GM12891 (cell line): ENCODE measurements at regions not wholly inside any gene's neighbourhood (a gene's known extent, or its start where the extent isn't known, plus 50 kb on each side); places are given as distances from the start of the nearest gene placed in this dataset.
"Not testable (repeated sequence)": the region's sequence is repeated elsewhere in the genome, so short reads cannot be mapped to it uniquely, and the experiment has no call there.

Source experiments
- DNase-seq: peaks from one replicate; pipeline ENCODE4 v3.0.0; 2011; ENCODE audit warnings: low spot score; ENCODE audit not compliant: insufficient read length
- FAIRE-seq: peaks from 2 replicates; lab custom pipeline; 2011; peaks lifted over from hg19 to GRCh38; lab: Jason Lieb, UNC
- PAX5 ChIP-seq: IDR thresholded peaks from 2 replicates; pipeline ENCODE4 v1.6.1; 2011; ENCODE audit warnings: low read length, moderate library complexity, mild to moderate bottlenecking; ENCODE audit not compliant: insufficient read depth, severe bottlenecking
- POLR2A ChIP-seq: IDR thresholded peaks from 2 replicates; pipeline ENCODE4 v1.6.1; 2011; ENCODE audit warnings: low read depth, low read length, control low read depth
- POLR2AphosphoS5 ChIP-seq: IDR thresholded peaks from 2 replicates; pipeline ENCODE4 v1.6.1; 2011; ENCODE audit warnings: low read depth, low read length, control low read depth
- POU2F2 ChIP-seq: IDR thresholded peaks from 2 replicates; pipeline ENCODE4 v1.6.1; 2011; ENCODE audit warnings: low read depth, mild to moderate bottlenecking, control low read depth, low read length, moderate library complexity
- SPI1 ChIP-seq: IDR thresholded peaks from 2 replicates; pipeline ENCODE4 v1.6.1; 2011; ENCODE audit warnings: low read depth, low read length, control low read depth
- TAF1 ChIP-seq: IDR thresholded peaks from 2 replicates; pipeline ENCODE4 v1.6.1; 2011; ENCODE audit warnings: low read depth, low read length, control low read depth

DNA sequence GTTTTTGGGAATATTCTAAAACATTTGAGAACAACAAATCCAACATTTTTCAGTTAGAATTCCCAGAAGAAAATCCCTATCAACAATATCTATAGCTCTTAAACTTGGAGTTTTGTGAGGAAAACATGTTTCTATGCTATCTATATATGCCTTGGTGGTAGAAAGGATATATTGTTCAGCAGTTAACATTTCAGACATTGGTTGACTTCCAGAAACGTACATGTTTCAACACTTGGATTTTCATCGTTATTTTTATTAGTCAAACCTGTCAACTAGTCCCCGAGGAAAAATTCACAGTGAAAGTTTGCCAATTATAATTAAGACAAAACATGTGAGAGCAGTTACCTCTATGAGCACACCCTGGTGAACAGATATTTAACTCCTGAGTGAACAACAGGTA is 541.8 kb upstream of the CHD1 start:
- not testable (repeated sequence) for DNase-seq
- peak; percentile 5 for FAIRE-seq

DNA sequence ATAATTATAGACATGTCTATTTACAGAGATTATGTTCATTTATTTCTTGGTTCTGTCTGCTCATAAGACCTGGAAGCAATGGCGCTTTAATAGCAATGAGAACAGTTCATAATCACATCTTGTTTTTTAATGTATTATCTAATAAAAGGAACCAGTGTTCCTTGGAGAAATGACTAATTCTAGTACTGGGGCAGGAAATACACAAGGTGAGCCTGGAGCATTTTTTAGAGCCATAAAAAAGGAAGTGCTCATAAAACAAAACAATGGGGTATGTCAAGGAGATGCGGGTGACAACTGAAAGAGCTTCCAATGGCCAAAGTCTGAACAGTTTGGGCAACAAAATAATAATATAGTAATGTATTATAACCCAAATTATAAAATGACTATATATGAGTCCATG is 531.9 kb upstream of the CHD1 start:
- no peak for DNase-seq
- FAIRE-seq, result no peak
- no peak for TF ChIP-seq TAF1
- no peak for TF ChIP-seq PAX5
- no peak for TF ChIP-seq POLR2A

DNA sequence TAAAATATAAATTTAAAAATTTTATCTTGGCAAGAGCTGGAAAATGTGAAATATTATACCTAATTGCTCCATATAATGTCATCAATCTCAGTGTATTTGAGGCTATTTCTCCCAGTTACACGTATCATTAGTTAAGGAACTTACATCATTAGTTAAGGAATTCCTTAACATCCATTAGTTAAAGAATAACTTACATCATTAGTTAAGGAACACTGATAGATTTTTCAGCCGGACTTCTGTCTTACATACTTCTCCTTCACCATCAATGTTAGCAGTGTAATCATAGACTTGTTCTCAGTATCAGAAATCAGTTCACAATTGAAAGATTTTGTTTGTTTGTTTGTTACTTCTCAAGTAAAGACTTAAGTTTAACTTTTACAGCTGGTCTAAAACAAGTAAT is 524.4 kb upstream of the CHD1 start:
- TF ChIP-seq POLR2AphosphoS5, result no peak
- TF ChIP-seq PAX5, result no peak
- TF ChIP-seq SPI1, result no peak
- TF ChIP-seq POU2F2, result no peak
- no peak for TF ChIP-seq POLR2A
- TF ChIP-seq TAF1, result no peak
- DNase-seq (no peak), FAIRE-seq (no peak)

DNA sequence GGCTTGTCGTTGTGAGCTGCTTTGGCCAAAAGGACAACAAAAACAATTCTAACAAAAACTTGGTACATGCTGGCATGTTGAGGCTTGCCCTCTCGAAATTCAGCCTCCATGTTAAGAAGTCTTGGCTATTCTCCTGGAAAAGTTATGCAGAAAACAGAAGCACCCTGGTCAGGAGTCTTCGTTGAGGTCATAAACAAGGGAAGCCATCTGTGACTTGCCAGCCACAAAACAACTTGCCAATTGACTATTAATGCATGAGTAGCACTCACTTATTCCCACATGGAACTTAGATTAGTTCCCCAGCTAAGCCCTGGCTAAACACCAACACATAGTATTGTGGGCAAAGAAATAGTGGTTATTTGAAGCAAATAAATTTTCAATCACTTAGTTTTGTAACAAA is 521.0 kb upstream of the CHD1 start:
- FAIRE-seq (no peak), DNase-seq (no peak)
- TF ChIP-seq POLR2A (no peak), POLR2AphosphoS5 (no peak), PAX5 (no peak), POU2F2 (no peak), TAF1 (no peak), SPI1 (no peak)

DNA sequence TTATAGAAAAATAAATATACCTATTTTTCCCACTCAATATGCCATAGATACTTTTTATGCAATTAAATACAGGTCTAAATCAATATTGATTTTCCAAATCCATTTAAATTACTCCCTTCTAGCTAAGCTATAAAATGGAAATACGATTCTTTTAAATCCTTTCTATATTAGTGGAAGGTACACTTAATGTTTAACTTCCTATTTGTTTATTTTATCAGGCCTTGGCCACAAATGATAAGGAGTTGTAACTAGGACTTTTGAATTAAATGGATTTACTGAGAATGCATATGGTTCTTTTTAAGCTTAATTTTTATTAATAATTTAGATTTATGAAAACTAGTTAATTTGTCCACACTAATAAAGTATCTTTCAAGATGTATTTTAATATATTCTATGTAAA is 517.0 kb upstream of the CHD1 start:
- TF ChIP-seq TAF1 (no peak), SPI1 (no peak), PAX5 (no peak), POLR2AphosphoS5 (no peak), POLR2A (no peak)
- DNase-seq (no peak), FAIRE-seq (no peak)

DNA sequence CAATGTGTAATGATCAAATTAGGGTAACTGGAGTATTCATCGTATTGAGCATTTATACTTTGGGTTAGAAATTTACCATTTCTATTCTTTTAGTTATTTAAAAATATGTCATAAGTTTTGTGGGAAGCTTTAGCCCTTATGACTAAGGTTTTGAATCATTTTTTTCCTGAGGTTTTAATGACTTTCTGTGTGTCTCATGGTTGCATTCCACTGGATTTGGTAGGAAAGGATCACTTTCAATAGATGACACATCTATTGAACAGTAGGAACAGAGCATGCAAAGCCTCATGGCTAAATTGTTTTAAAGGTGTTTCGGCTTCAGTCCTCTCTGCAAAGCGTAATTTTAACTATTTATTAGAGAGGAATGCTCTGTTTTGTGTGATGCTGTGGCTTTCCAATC is 512.4 kb upstream of the CHD1 start:
- FAIRE-seq, result no peak
- TF ChIP-seq TAF1, result no peak
- no peak for DNase-seq

DNA sequence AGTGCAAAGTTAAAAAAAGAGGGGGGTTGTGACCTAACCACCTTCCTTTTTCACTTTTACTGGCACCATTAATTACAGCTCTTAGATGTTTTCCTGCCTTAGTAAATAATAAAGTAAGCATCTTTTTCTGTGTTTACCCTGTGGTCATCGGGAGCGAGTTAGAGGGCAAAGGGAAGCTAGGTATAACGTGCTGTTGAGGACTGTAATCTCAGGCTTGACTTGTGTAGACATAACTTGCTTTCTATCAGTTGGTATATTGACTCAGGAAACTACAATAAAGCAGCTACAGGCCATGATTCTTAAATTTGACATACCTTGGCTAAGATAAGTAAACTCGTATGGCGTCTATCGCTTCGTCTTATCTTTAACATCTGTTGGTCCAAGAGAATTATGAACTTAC is 509.8 kb upstream of the CHD1 start:
- no peak for DNase-seq
- no peak for TF ChIP-seq POU2F2
- no peak for TF ChIP-seq SPI1
- TF ChIP-seq TAF1, result no peak
- TF ChIP-seq POLR2A, result no peak
- no peak for TF ChIP-seq PAX5
- TF ChIP-seq POLR2AphosphoS5, result no peak
- no peak for FAIRE-seq

DNA sequence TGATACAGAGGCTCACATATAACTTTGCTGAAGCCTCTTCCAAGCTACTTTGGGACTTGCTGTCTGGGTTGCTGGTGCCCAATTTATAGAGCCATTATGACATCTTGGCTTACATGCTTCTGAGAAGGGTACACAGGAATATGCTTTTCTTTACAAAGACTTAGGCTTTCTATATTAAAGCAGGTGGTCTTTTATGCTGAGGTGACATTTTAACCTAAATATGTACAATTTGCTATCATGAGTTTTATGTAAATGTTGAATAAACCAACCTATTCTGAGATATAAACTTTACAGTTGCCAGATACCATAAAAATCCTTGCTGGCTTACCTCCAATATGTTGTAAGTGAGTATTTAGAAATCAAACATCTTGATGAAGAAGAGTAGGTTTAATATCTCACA is 509.2 kb upstream of the CHD1 start:
- no peak for DNase-seq
- FAIRE-seq, result no peak
- TF ChIP-seq POLR2A (no peak), POU2F2 (no peak), POLR2AphosphoS5 (no peak), SPI1 (no peak), PAX5 (no peak), TAF1 (no peak)

DNA sequence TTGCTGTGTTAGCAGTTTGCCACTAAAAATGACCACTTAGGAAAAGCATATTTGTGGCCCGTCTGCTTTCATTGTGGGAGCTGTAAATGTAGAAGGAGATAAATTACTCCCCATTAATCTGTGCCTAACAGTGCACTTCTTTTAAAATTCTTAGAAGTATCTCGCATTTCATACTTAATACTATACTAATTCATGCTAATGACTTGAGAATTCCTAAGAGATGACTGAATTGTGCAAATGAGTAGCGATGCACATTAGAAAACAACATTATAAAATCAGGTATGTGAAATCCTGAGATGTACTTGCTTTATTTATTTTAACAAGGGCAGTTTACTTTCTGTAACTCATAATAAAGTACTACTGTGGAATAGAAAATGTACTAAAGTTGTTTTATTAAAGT is 494.6 kb upstream of the CHD1 start:
- not testable (repeated sequence) for FAIRE-seq, DNase-seq

DNA sequence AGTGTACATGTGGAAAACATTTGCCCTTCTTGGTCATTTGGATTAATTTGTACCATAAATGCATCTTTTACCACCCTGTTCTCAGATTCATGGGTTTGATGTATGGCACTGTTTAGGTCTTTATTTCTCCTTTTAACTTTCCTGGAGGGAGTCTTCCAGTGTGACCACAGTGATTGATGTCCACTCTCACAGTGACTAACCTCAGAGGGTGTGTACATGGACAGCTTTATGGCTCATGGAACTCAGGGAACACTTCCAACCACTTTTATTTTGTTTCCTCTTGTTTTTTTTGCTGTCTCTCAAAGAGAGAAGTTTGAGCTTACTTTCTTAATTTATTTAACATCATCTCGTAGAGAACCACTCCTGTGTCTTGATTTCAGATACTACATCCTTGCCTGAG is 489.8 kb upstream of the CHD1 start:
- not testable (repeated sequence) for FAIRE-seq, DNase-seq

DNA sequence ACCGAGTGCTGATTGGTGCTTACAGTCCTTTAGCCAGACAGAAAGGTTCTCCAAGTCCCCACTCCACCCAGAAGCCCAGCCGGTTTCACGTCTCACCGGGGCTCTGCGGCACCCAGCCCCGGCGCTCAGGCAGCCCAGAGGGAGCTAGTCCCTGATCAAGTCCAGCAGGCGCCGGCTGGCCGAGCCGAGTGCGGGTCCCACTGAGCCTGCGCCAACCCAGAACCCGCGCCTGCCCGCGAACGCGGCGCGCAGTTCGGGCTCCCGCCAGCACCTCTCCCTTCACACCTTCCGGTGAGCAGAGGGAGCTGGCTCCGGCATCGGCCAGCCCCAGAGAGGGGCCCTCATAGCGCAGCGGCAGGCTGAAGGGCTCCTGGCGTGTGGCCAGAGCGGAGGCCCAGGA is 481.6 kb upstream of the CHD1 start:
- FAIRE-seq, DNase-seq: not testable (repeated sequence)

DNA sequence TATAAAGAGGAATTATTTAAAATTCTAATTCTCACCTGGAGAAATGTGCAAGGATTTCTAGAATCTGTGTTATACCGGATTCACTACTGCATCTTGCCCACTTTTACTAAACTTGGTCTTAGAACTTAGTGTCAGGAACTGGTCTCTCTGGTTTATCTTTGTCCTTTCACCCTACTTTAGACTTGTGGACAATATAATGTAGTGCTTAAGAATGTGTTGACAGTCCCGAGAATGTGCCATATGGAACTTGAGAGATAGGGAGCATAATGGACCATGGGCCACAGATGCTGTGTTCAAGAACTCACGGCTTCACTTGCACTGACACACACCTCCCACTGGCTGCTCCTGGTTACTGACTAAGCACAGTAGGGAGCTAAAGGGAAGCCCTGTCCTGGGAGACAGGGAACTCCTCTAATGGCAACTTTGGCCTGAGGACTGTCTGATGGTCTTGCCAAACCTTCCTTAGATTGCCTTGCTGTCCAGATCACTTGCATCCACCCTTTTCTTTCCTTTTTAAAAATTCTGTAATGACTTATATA is 476.0 kb upstream of the CHD1 start:
- peak; percentile 71 for FAIRE-seq
- DNase-seq, result not testable (repeated sequence)

DNA sequence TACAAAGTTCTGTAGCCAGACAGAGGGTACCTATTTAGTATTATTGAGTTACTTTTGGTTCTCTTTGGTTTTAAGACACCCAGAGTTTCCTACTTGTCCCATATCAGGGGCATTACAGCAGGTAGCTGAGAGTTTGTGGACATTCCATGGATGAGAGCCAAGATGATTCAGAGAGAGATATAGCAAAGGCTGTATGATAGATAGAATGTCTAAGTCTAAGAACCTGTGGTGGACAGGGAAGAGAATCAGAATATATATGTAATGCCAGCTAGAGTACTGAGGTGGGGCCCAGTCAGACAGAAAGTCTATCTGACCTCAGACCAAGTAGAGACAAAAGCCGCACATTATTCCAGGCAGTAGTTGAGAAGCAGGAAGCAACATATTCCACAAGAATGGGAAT is 471.8 kb upstream of the CHD1 start:
- FAIRE-seq, DNase-seq: not testable (repeated sequence)
